ENCODE measurements at regions not wholly inside any gene's neighbourhood (a gene's known extent, or its start where the extent isn't known, plus 50 kb on each side); places are given as distances from the start of the nearest gene placed in this dataset.

DNA sequence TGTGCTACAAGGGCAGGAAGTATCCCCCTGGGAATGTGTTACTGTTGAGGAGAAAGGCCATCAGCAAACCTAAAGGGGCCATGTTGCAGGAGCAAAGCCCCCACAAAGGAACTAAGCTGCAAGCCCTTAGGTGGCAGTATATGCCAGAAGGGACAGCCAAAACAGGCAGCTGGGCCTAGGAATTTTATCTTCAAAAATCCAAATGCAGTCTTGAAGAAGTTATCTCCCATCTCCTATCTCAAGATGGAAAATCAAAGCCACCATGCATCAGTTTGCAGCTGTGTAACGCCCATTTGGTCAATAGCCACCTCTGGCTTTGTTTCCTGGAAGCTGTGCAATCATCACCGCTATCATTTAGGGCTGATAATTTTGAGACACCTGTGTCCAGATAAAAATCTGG lies 400.3 kb downstream of the ARHGEF28 start:
- TF ChIP-seq POLR2A (IDR thresholded peaks at IDR 0.05; ENCODE audit: low read depth, low read length) = no peak
- TF ChIP-seq POLR2AphosphoS5 (IDR thresholded peaks at IDR 0.05; ENCODE audit: low read depth, low read length) = no peak
- no peak for TF ChIP-seq TAF1 (IDR thresholded peaks at IDR 0.05; ENCODE audit: borderline replicate concordance, low read depth, low read length)
